ENCODE measurements at regions not wholly inside any gene's neighbourhood (a gene's known extent, or its start where the extent isn't known, plus 50 kb on each side); places are given as distances from the start of the nearest gene placed in this dataset.
"Not testable (repeated sequence)": the region's sequence is repeated elsewhere in the genome, so short reads cannot be mapped to it uniquely, and the experiment has no call there.

DNA sequence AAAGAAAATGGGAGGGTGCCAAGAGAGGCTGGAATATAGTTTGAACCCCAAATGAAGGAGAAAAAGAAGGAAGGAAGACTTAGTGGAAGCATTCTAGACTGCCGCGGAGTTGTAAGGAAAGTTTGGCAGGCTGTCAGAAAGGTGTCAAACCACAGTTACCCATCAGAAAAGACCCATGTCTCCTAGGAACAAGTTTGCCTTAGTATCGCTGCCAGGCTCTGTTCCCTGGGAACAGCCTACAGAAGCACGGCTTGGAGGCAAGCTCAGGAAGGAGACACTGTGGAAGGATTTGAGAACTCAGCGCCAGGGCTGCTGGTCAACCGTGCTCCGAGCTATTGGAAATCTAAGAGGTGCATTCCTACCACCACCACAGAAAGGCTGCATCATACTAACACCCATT, 197.4 kb downstream of the RRAGC start:
- no peak overlapping the region for H3K4me3 Mint-ChIP-seq
- no peaks in the 10 kb centered on the region for H3K36me3 Mint-ChIP-seq
- no peak for ATAC-seq (ENCODE audit: low read depth in 2 of 2)
- no peaks in the 10 kb centered on the region for H3K4me1 Mint-ChIP-seq
- H3K27me3 Mint-ChIP-seq, result peaks cover 29 to 53% (median 44%) of the 10 kb centered on the region in 3 donors
- H3K27ac Mint-ChIP-seq, result peak overlapping the region in 1 of 6 donors; percentile 79
- H3K9me3 Mint-ChIP-seq, result peaks cover 5 to 24% (median 17%) of the 10 kb centered on the region in 7 donors
- DNase-seq, result no peak

DNA sequence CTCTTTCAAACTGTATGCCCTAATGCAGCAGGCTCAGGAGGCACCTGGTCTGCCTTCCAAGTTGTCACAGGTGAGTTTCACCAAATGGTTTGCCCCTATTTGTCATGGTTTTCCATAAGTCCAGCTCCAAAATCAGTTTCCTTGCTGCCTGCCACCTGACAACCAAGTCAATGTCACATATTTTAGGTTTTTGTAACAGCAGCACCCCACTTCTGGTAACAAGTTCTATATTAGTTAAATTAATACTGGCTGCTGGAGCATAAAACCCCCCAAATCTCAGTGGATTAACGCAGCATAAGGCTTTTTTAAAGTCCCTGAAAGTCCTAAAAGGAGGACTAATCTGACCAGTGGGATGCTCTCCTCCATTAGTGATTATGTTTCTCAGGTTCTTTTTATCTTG, 200.7 kb downstream of the RRAGC start:
- H3K36me3 Mint-ChIP-seq, result no peaks in the 10 kb centered on the region

DNA sequence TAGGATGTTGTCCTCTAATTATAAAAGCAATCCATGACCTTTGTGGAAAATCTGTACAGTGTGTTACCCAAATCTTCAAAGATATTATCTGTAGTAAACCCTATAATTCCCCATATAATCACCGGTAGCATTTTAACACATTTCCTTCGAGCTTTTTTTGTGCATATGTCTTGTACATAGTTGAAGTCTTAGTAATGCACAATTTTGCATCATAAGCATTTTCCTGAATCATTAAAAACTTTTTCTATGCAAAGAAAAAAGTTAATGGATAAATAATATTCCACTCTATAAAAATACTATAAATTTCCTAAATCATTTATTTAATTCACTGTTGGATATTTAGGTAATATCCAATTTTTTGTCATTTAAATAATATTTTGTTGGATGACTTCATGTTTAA, 201.7 kb downstream of the RRAGC start:
- H3K27ac Mint-ChIP-seq, result no peak overlapping the region
- no peak for ATAC-seq (ENCODE audit: low read depth in 2 of 2)
- H3K27me3 Mint-ChIP-seq, result peaks cover 30 to 40% (median 39%) of the 10 kb centered on the region in 3 donors
- no peaks in the 10 kb centered on the region for H3K36me3 Mint-ChIP-seq
- H3K4me3 Mint-ChIP-seq, result no peak overlapping the region
- DNase-seq, result no peak
- H3K9me3 Mint-ChIP-seq, result peaks cover 0 to 10% (median 3%) of the 10 kb centered on the region in 7 donors
- no peaks in the 10 kb centered on the region for H3K4me1 Mint-ChIP-seq

More for the DNA sequence above, 200.7 kb downstream of the RRAGC start:
- ATAC-seq (ENCODE audit: low read depth in 2 of 2) (no peak), DNase-seq (no peak)
- H3K27ac Mint-ChIP-seq, result no peak overlapping the region
- H3K27me3 Mint-ChIP-seq, result peaks cover 40 to 51% (median 49%) of the 10 kb centered on the region in 3 donors
- no peak overlapping the region for H3K4me3 Mint-ChIP-seq
- no peaks in the 10 kb centered on the region for H3K4me1 Mint-ChIP-seq
- H3K9me3 Mint-ChIP-seq, result peaks cover 0 to 10% (median 6%) of the 10 kb centered on the region in 7 donors

DNA sequence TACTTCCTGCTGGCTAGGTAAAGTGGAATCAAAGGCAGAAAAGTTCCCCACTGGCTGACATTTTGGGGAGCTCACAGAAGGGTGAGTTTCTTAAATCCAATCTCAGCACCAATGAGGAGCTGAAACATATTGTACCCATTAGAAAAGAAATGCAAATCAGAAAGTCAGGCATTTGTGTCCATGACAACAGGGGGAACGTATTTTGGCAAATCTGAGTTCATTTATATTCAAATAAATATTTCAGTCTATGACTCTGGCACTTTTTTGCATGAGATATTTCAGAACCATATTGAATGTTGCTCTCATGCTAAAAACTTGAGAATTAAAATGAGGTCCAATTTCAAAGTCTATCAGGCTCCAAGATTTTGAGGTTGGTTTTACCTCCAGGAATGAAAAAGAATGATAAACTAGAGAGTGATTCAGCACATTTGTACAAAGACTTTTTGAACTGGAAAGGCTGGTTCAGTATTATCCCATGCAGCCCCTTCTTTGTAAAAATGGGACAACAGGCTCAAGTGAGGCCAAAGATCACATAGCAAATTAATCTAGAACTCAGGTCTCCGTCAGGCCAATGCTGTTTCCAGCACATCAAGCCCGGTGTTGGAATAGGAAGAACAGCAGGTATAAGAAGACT, 202.2 kb downstream of the RRAGC start:
- Mint-ChIP-seq H3K4me3 (no peak overlapping the region), H3K27ac (no peak overlapping the region), H3K36me3 (no peaks in the 10 kb centered on the region), H3K4me1 (no peaks in the 10 kb centered on the region), H3K9me3 (peaks cover 0 to 10% (median 3%) of the 10 kb centered on the region in 7 donors), H3K27me3 (peaks cover 30 to 38% (median 38%) of the 10 kb centered on the region in 3 donors)
- no peak for ATAC-seq (ENCODE audit: low read depth in 2 of 2)
- no peak for DNase-seq

DNA sequence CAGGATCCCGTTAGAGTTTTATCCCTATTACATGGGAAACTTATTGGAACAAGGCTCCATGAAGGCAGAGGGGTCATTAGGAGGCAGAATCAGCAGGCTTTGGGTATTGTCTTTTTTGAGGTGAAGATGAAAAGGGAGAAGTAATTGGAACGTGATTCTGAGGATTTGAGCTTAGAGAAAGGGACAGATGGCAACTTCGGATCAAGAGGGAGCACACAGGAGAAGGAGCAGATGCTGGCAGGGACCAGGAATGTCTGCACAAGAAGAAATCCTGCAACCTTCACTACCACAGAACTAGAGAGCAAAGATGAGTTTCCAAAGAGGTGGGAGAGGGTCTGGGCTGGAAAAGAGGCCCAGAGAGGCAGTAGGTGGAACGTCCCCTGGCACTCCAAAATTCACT, 202.8 kb downstream of the RRAGC start:
- DNase-seq (no peak), ATAC-seq (ENCODE audit: low read depth in 2 of 2) (no peak)
- Mint-ChIP-seq H3K27ac (no peak overlapping the region), H3K36me3 (no peaks in the 10 kb centered on the region), H3K9me3 (peaks cover 0 to 10% (median 3%) of the 10 kb centered on the region in 7 donors), H3K27me3 (peaks cover 33 to 38% (median 38%) of the 10 kb centered on the region in 3 donors), H3K4me1 (no peaks in the 10 kb centered on the region), H3K4me3 (no peak overlapping the region)

DNA sequence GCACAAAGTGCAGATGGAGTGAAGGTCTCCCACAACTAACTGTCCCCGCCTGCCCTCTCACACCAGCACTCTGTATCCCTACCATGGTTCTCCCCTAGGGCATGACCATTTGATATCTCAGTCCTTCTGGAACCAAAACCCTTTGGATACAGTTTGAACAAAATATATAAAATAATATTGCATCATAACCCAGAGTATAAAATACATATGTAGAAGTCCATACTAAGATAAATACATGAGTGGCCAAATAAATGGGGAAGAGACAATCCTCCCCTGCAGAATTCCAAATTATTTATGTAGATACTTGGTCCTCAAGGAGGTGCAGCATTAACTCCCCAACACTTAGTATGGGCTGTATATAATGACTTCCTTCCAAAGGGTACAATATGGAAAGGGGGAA, 207.4 kb downstream of the RRAGC start:
- H3K9me3 Mint-ChIP-seq, result peaks cover 0 to 11% (median 0%) of the 10 kb centered on the region in 7 donors
- H3K36me3 Mint-ChIP-seq, result no peaks in the 10 kb centered on the region
- peaks cover 30 to 45% (median 41%) of the 10 kb centered on the region in 3 donors for H3K27me3 Mint-ChIP-seq
- no peak overlapping the region for H3K27ac Mint-ChIP-seq
- DNase-seq (no peak), ATAC-seq (ENCODE audit: low read depth in 2 of 2) (no peak)
- no peaks in the 10 kb centered on the region for H3K4me1 Mint-ChIP-seq
- no peak overlapping the region for H3K4me3 Mint-ChIP-seq

DNA sequence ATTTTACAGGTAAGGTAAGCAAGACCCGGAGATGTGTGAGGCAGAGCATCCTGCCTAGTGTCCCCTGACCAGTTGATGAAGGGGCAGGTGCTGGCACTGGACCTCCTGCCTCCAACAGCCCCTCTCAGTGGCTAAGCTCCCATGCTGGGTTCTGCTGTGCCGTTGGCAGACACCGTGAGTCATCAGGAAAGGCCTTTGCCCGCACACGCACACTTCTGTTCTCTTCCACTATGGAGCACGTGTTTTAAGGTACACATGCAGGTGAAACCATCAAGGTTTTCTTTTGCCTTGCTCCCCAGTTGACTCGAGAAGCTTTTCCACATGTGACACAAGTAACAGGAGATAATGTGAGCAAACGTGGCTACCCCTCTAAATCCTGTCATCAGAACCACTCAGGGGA, 207.9 kb downstream of the RRAGC start:
- Mint-ChIP-seq H3K4me3 (no peak overlapping the region), H3K36me3 (no peaks in the 10 kb centered on the region), H3K9me3 (peaks cover 0 to 11% (median 0%) of the 10 kb centered on the region in 7 donors), H3K27ac (no peak overlapping the region), H3K27me3 (peaks cover 28 to 41% (median 37%) of the 10 kb centered on the region in 3 donors), H3K4me1 (no peaks in the 10 kb centered on the region)
- ATAC-seq (ENCODE audit: low read depth in 2 of 2), result no peak
- no peak for DNase-seq

DNA sequence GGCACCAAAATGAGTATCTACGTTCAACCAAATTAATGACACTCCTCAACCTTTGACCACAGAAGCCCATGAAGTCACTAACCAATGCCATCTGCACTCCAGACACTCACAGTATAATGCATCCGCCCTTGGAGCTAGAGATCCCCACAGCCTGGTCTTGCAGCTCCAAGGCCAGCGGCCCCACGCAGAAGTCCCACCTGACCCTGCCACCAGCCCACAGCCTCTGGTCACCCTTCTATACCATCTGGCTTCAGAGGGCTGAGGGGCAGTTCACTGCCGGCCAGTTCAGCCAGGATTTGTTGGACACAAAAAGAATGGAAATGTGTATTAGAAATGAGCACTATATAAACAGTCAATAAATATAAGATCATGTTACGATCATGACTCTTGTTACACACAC, 211.2 kb downstream of the RRAGC start:
- Mint-ChIP-seq H3K9me3 (peaks cover 0 to 10% (median 4%) of the 10 kb centered on the region in 7 donors), H3K27me3 (peaks cover 27 to 38% (median 33%) of the 10 kb centered on the region in 3 donors), H3K4me1 (no peaks in the 10 kb centered on the region), H3K27ac (no peak overlapping the region), H3K36me3 (no peaks in the 10 kb centered on the region), H3K4me3 (peak overlapping the region in 1 of 8 donors; percentile 31)
- no peak for DNase-seq
- no peak for ATAC-seq (ENCODE audit: low read depth in 2 of 2)

DNA sequence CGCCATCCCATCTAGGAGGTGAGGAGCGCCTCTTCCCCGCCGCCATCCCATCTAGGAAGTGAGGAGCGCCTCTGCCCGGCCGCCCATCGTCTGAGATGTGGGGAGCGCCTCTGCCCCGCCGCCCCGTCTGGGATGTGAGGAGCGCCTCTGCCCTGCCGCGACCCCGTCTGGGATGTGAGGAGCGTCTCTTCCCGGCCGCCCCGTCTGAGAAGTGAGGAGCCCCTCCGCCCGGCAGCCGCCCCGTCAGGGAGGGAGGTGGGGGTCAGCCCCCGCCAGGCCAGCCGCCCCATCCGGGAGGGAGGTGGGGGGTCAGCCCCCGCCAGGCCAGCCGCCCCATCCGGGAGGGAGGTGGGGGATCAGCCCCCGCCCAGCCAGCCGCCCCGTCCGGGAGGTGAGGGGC, 212.2 kb downstream of the RRAGC start:
- Mint-ChIP-seq H3K27me3 (peaks cover 24 to 44% (median 44%) of the 10 kb centered on the region in 3 donors), H3K9me3 (peaks cover 0 to 13% (median 7%) of the 10 kb centered on the region in 7 donors)
- not testable (repeated sequence) for H3K36me3 Mint-ChIP-seq; H3K4me1 Mint-ChIP-seq; H3K27ac Mint-ChIP-seq; DNase-seq; ATAC-seq (ENCODE audit: low read depth in 2 of 2); H3K4me3 Mint-ChIP-seq

DNA sequence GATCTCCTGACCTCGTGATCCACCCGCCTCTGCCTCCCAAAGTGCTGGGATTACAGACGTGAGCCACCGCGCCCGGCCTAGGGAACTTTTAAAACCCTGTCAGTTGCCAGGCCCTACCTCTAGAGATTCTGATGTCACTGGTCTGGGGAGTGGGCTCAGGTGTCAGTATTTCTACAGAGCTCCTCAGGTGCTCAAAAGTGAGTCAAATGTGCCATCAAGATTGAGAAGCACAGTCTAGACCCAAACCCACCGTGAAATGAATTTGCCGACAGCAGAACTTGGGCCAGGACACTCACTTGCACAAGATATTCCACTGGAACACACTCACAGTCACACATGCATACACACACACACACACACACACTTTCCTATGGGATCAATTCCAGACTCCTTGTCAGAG, 215.5 kb downstream of the RRAGC start:
- Mint-ChIP-seq H3K4me1 (no peaks in the 10 kb centered on the region), H3K36me3 (peaks cover 5 to 14% of the 10 kb centered on the region in 2 donors), H3K27me3 (peaks cover 16 to 40% (median 31%) of the 10 kb centered on the region in 3 donors), H3K4me3 (no peak overlapping the region), H3K9me3 (peaks cover 6 to 21% (median 16%) of the 10 kb centered on the region in 7 donors), H3K27ac (no peak overlapping the region)
- no peak for DNase-seq
- ATAC-seq (ENCODE audit: low read depth in 2 of 2), result no peak

DNA sequence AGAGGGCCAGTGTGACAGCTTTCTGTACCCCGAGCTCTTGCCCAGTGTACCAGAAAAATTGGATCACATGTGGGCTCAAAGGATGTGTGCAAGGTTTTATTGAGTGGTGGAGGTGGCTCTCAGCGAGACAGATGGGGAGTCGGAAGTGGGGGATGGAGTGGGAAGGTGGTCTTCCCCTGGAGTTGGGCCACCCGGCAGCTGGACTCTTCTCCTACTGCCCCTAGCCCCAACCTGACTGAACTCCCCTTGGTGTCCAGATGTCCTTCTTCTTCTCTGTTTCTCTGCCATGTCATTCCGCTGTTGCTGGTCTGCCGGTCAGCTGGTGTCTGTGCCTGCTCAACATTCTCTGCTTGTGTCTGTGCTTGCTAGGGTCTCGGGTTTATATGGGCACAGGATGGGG, 217.9 kb downstream of the RRAGC start:
- Mint-ChIP-seq H3K4me1 (no peaks in the 10 kb centered on the region), H3K9me3 (peaks cover 4 to 25% (median 15%) of the 10 kb centered on the region in 7 donors), H3K4me3 (no peak overlapping the region), H3K27me3 (peaks cover 30 to 42% (median 32%) of the 10 kb centered on the region in 3 donors), H3K36me3 (peaks cover 5 to 14% of the 10 kb centered on the region in 2 donors), H3K27ac (no peak overlapping the region)
- DNase-seq, result no peak
- no peak for ATAC-seq (ENCODE audit: low read depth in 2 of 2)

DNA sequence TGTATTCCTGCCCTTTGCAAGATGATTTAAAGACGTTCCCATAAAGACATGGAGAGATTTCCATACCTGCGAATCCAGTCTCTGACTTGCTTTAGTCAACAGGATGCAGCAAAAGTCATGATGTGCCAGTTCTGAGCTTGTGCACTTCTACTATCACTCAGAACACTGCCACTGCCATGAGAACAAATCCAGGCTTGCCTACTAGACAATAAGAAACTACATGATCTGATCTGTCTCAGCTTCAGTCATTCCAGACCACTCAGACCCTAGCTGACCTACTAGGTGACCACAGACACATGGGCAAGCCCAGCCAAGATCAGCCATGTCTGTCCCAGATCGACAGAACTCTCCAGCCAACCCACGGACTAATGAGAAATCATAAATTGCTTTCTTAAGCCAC, 219.2 kb downstream of the RRAGC start:
- Mint-ChIP-seq H3K27ac (no peak overlapping the region), H3K36me3 (peaks cover 5 to 14% of the 10 kb centered on the region in 2 donors), H3K9me3 (peaks cover 4 to 33% (median 15%) of the 10 kb centered on the region in 7 donors), H3K27me3 (peaks cover 33 to 54% (median 42%) of the 10 kb centered on the region in 3 donors), H3K4me1 (no peaks in the 10 kb centered on the region), H3K4me3 (no peak overlapping the region)
- ATAC-seq (ENCODE audit: low read depth in 2 of 2), result no peak
- DNase-seq, result no peak

DNA sequence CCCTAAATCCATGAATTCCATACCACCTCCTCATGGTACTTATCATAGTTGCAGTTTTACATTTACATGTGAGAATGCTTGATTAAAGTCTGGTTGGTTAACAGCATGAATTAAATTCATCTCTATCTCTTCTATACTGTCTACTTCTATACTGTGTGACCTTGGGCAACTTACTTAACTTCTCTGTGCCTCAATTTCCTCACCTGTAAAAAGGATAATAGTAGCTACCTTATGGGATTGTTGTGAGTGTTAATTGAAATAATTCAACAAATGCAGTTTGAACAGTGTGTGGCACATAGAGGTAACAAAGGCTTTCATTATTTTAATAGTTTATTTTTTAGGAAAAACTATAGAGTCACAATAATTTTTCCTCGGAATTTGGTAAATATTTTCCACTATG, 231.3 kb downstream of the RRAGC start:
- ATAC-seq (ENCODE audit: low read depth in 2 of 2), result no peak
- no peak overlapping the region for H3K4me3 Mint-ChIP-seq

DNA sequence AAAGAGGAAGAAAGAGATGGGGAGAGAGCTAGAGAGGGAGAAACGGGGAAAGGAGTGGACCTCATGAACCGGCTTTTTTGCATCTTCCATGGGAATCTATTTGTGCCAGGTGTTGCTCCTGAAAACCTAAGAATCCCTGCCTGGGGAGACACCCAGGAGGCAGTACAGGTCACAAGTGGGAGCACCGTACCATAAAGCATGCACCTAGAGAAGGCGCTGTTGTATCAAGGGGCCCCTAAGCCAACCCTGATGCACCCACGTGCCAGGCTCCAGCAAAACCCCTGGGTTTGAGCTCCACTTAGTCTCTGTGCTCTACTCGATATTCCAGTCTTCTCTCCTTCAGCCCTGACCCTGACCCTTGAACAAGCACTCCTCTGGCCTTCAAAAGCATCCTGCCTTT, 233.6 kb downstream of the RRAGC start:
- ATAC-seq (ENCODE audit: low read depth in 2 of 2) (no peak), DNase-seq (no peak)
- Mint-ChIP-seq H3K9me3 (peaks cover 0 to 17% (median 10%) of the 10 kb centered on the region in 7 donors), H3K36me3 (no peaks in the 10 kb centered on the region), H3K27ac (no peak overlapping the region), H3K4me3 (no peak overlapping the region), H3K4me1 (no peaks in the 10 kb centered on the region), H3K27me3 (peaks cover 16 to 24% (median 16%) of the 10 kb centered on the region in 3 donors)

More for the DNA sequence above, 231.3 kb downstream of the RRAGC start:
- no peak overlapping the region for H3K27ac Mint-ChIP-seq
- no peaks in the 10 kb centered on the region for H3K4me1 Mint-ChIP-seq
- peaks cover 18 to 43% (median 30%) of the 10 kb centered on the region in 3 donors for H3K27me3 Mint-ChIP-seq
- peaks cover 0 to 25% (median 10%) of the 10 kb centered on the region in 7 donors for H3K9me3 Mint-ChIP-seq
- no peak for DNase-seq
- H3K36me3 Mint-ChIP-seq, result no peaks in the 10 kb centered on the region

Measured in naive B cell (primary cell).